Ascending aorta (tissue), 2 donors: ENCODE measurements at regions not wholly inside any gene's neighbourhood (a gene's known extent, or its start where the extent isn't known, plus 50 kb on each side); places are given as distances from the start of the nearest gene placed in this dataset.
A peak's percentile ranks its signal among the peaks of the same experiment; 100 is the strongest.

Experiments used
- DNase-seq, 2 donors: peaks; one replicate each; pipeline ENCODE4 v3.0.0-alpha.2; 2019; ENCODE audit warnings: low spot score in 2 of 2
- H3K27ac ChIP-seq, 2 donors: fragments of 200-600 bp; sonication (generic); one replicate each; pipeline ENCODE4 v1.5.1; 2016 to 2017; ENCODE audit warnings: mild to moderate bottlenecking in 1 of 2
- H3K27me3 ChIP-seq: fragments of 200-600 bp; sonication (generic); one replicate; pipeline ENCODE4 v1.5.1; 2017
- H3K36me3 ChIP-seq, 2 donors: fragments of 200-600 bp; sonication (generic); one replicate each; pipeline ENCODE4 v1.5.1; 2016
- H3K4me1 ChIP-seq, 2 donors: fragments of 200-600 bp; sonication (generic); one replicate each; pipeline ENCODE4 v1.5.1; 2016 to 2017; ENCODE audit warnings: mild to moderate bottlenecking in 1 of 2
- H3K4me3 ChIP-seq, 2 donors: fragments of 200-600 bp; sonication (generic); one replicate each; pipeline ENCODE4 v1.5.1; 2016 to 2017; ENCODE audit warnings: mild to moderate bottlenecking in 1 of 2
- H3K9me3 ChIP-seq, 2 donors: fragments of 200-600 bp; sonication (generic); one replicate each; pipeline ENCODE4 v1.5.1; 2016
- CTCF ChIP-seq, 3 experiments: fragments of 200-600 bp in 2 of 3; fragments of 450-650 bp in 1 of 3; sonication (generic) in 2 of 3; IDR thresholded peaks; one replicate each; pipeline ENCODE4 v1.5.1; 2016 to 2019; ENCODE audit warnings: antibody characterized with exemption in 3 of 3, mild to moderate bottlenecking in 1 of 3, moderate library complexity in 1 of 3
- intact Hi-C: fragments of 100-400 bp; cut with DNase I; formaldehyde crosslinking; loops from one replicate; pipeline ENCODE4 v1.15.1; 2023

- TF ChIP-seq CTCF (IDR thresholded peaks at IDR 0.05) = no peak
- H3K4me1 ChIP-seq = peaks cover 0 to 18% of the 10 kb centered on the region in 2 donors
- intact Hi-C loops = loop anchor here (2.0 to 5.0 kb wide), 5 partner anchors 155 to 515 kb away; no protein-coding TSS in a partner anchor
- H3K36me3 ChIP-seq = no peaks in the 10 kb centered on the region
- no peak for DNase-seq
- no peak overlapping the region for H3K4me3 ChIP-seq
- H3K27ac ChIP-seq = peak overlapping the region; percentile 74 to 83
- H3K9me3 ChIP-seq = no peaks in the 10 kb centered on the region
- no peaks in the 10 kb centered on the region for H3K27me3 ChIP-seq
Measured at GRCh38 chr12:105706973-105707334, 376.5 kb downstream of the C12orf75 start.

- Histone ChIP-seq H3K4me3 (no peak overlapping the region), H3K27ac (no peak overlapping the region), H3K4me1 (no peaks in the 10 kb centered on the region), H3K9me3 (no peaks in the 10 kb centered on the region), H3K27me3 (no peaks in the 10 kb centered on the region), H3K36me3 (no peaks in the 10 kb centered on the region)
- no peak for TF ChIP-seq CTCF (IDR thresholded peaks at IDR 0.05)
- intact Hi-C loops = no loop called here
- DNase-seq = no peak
Measured at GRCh38 chr12:105713606-105714305, 383.3 kb downstream of the C12orf75 start.

- H3K9me3 ChIP-seq = no peaks in the 10 kb centered on the region
Measured at GRCh38 chr12:105716621-105717020, 386.1 kb downstream of the C12orf75 start.

GRCh38 chr12:105721051-105721825 lies 390.7 kb downstream of the C12orf75 start:
- no peaks in the 10 kb centered on the region for H3K36me3 ChIP-seq

More at GRCh38 chr12:105716621-105717020, 386.1 kb downstream of the C12orf75 start:
- no peaks in the 10 kb centered on the region for H3K4me1 ChIP-seq
- no peaks in the 10 kb centered on the region for H3K27me3 ChIP-seq
- no peaks in the 10 kb centered on the region for H3K36me3 ChIP-seq
- no peak overlapping the region for H3K27ac ChIP-seq
- TF ChIP-seq CTCF (IDR thresholded peaks at IDR 0.05) = no peak
- H3K4me3 ChIP-seq = no peak overlapping the region
- intact Hi-C loops = loop anchor here (5.0 kb wide), 1 partner anchor 41 kb away; no protein-coding TSS in a partner anchor
- no peak for DNase-seq

GRCh38 chr12:105721891-105722290 lies 391.4 kb downstream of the C12orf75 start:
- DNase-seq = no peak
- Histone ChIP-seq H3K36me3 (no peaks in the 10 kb centered on the region), H3K27me3 (no peaks in the 10 kb centered on the region), H3K4me3 (no peak overlapping the region), H3K27ac (no peak overlapping the region), H3K9me3 (no peaks in the 10 kb centered on the region), H3K4me1 (peaks cover 0 to 3% of the 10 kb centered on the region in 2 donors)
- TF ChIP-seq CTCF (IDR thresholded peaks at IDR 0.05) = no peak
- intact Hi-C loops = no loop called here

More at GRCh38 chr12:105721051-105721825, 390.7 kb downstream of the C12orf75 start:
- DNase-seq = no peak
- Histone ChIP-seq H3K27ac (no peak overlapping the region), H3K27me3 (no peaks in the 10 kb centered on the region), H3K4me3 (no peak overlapping the region), H3K9me3 (no peaks in the 10 kb centered on the region), H3K4me1 (peaks cover 0 to 3% of the 10 kb centered on the region in 2 donors)
- no peak for TF ChIP-seq CTCF (IDR thresholded peaks at IDR 0.05)
- intact Hi-C loops = no loop called here
